Upper lobe of left lung (tissue), 4 donors: ENCODE measurements at regions not wholly inside any gene's neighbourhood (a gene's known extent, or its start where the extent isn't known, plus 50 kb on each side); places are given as distances from the start of the nearest gene placed in this dataset.

Source experiments
- EP300 ChIP-seq, 4 donors: sonication (generic); formaldehyde crosslinking; IDR thresholded peaks; one replicate each; pipeline ENCODE4 v1.5.1; 2017; ENCODE audit warnings: antibody characterized with exemption in 4 of 4, control low read depth in 2 of 4
- POLR2A ChIP-seq, 4 donors: fragments of 450-650 bp; IDR thresholded peaks; one replicate each; pipeline ENCODE4 v1.5.1; 2016 to 2017; ENCODE audit warnings: antibody characterized with exemption in 4 of 4, mild to moderate bottlenecking in 2 of 4

- TF ChIP-seq EP300 (IDR thresholded peaks at IDR 0.05) (no peak), POLR2A (IDR thresholded peaks at IDR 0.05) (no peak)
These were observed 92.6 kb downstream of the MYCN start for GRCh38 chr2:16033032-16033293.
